ENCODE measurements at regions not wholly inside any gene's neighbourhood (a gene's known extent, or its start where the extent isn't known, plus 50 kb on each side); places are given as distances from the start of the nearest gene placed in this dataset.

GRCh38 chr7:18262058-18262457, 233.5 kb upstream of the HDAC9 start:
- no peak for DNase-seq

DNA sequence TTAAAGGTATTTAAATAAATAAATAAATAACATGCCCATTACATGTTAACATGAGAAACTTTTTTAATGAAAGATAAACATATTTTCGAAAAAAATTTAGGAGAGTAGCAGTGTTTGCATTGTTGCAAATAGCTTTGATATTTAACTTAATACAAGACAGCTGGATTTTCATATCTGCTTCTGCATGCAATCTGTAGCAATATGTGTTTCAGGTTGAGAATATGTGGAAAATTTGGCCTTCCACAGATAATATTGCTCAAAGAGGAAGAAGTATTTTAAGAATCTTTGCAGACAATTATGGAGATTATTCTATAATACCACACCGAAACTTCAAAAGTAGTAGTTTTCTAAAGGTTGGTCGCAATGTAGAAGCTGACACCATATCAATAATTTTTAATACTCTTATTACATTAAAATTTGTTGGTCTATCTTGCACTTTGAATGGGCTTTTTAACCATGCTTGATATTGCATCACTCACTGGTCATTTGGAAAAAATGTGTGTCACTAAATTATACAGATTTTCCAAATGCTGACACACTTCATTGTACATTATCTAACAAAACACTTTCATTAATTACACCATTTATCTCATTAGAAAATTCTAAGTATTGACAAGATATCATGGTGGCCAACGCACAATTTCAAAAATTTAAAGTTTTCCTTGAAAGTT, 229.8 kb upstream of the HDAC9 start:
- no peak for DNase-seq

DNA sequence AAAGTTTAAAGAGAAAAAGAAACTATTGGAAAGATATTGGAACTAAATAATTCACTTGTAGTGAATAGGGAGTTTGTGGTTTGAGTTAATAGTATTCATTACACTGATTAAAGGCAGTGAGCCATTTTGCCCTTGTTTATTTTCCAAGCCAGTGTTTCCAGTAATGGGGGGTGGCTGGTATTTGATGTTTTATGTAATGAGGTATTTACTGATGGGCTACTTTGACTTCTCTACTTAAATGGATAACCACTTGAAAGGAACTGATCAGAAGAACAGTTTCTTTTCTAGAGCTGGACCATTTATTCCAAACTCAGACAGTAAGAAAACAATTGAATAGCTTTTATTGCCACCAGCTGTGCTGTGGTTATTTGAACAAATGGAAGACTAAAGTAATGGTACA, 227.0 kb upstream of the HDAC9 start:
- DNase-seq = no peak

- DNase-seq = no peak
Measured at GRCh38 chr7:18276380-18276779, 219.2 kb upstream of the HDAC9 start.

- no peak for DNase-seq
Measured at GRCh38 chr7:18278316-18278715, 217.2 kb upstream of the HDAC9 start.

GRCh38 chr7:18283045-18283444, 212.5 kb upstream of the HDAC9 start:
- no peak for DNase-seq

GRCh38 chr7:18287482-18287881, 208.1 kb upstream of the HDAC9 start:
- DNase-seq = no peak

DNA sequence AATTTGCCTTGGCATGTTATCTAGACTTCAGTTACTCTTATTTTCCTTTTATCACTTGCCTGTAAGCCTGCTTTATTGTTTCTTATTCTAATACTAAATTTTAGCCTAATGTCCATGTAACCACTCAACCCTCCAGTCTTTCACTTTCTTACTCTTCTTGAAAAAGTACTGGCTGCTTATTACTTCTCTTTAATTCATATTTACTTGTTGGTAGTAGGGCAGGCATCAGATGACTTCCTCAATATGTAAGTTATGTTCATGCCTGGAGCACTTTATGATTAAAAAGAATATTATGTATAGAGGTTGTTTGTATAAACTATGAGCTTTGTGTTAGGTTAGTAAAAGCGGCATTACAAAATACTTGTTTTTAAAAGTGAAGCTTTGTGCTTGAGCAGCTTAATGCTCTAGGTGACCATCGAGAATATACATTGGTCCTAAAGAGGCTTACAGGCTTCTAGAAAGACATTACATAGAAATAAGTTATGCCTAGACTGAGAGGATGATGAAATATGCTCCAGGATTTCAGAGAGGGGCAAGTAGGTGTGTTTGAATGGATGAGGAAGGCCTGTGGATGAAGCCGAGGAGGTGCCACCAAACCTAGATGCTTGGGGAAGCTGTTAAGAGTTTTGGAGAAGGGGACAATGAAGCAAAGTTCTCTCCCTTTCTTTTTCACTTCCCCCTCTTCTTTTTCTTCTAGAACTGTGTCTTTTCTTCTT, 207.1 kb upstream of the HDAC9 start:
- DNase-seq = no peak

- no peak for DNase-seq
Measured at GRCh38 chr7:18289788-18290187, 205.8 kb upstream of the HDAC9 start.

DNA sequence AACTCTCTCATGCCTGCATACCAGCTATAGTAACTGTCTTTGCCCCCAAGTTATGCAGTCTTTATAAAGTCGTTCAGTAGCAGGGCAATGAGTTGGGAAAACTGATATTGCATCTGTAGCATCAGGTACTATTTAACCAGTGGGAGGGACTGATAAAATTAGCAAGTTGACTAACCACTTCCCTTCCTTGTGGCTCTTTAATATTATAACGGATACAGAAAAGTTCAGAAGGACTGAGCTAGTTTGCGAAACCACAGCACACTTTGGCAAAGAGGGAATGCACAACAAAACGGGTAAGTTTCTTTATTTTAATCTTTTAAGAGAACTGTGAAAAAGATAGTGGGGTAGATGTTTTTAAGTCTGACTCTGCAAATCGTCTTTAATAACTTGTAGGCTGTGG, 205.3 kb upstream of the HDAC9 start:
- DNase-seq = no peak

DNA sequence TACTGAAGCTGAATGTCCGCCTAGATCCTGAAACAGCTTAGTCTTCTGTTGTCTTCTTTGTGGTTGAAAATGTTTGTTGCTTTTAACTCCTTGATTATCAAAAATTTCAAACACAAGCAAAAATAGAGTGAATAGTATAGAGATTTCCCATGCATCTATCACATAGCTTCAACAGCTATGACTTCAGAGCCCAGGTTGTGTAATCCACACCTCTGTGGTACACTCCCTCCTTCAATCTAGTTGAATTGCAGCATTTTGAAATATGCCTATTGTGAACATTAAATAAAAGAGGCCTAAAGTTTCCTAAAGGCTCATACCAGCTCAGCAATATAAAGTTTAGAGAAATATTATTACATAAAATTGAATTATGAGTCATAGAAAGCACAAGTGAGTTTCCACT, 204.7 kb upstream of the HDAC9 start:
- DNase-seq = no peak

- no peak for DNase-seq
Measured at GRCh38 chr7:18292584-18292983, 203.0 kb upstream of the HDAC9 start.

- no peak for DNase-seq
Measured at GRCh38 chr7:18293759-18294158, 201.8 kb upstream of the HDAC9 start.

GRCh38 chr7:18294411-18294810, 201.1 kb upstream of the HDAC9 start:
- DNase-seq = no peak

- DNase-seq = no peak
Measured at GRCh38 chr7:18295781-18296423, 199.6 kb upstream of the HDAC9 start.

DNA sequence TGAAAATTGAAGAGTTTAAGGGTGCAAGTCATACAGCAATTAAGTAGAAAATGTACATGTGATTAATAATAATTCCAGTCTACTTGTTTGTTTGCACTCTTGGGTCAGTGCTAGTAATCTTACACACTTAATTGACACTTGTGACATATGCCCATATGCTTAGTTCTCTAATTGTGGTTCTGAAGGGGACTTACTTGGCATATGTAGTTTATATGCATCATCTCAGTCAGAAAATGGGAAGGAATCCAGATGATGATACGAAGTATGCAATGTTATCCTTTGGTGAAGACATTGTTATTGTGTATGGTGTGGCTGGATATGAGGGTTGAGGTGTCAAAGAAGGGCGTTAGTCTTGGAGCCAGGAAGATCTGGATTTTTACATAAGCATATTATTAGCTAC, 193.5 kb upstream of the HDAC9 start:
- DNase-seq = no peak

DNA sequence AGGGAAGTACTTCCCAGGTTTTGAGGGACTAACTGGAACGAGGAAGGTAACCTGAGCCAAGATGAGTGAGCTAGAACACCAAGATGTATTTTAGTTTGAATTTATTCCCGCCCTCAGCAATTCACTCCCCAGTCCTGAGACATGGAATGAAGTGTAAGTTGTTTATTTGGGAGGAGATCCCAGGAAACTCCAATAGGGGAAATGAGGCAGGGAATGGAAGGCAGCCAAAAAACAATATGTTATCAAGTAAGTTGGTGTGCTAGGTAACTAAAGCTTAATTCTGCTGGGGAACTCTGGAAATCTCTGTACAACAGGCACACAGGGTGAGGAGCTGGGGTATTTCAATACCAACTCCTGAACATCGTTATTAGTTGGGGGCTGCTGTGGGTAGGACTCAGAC, 189.7 kb upstream of the HDAC9 start:
- no peak for DNase-seq

GRCh38 chr7:18306696-18307095, 188.9 kb upstream of the HDAC9 start:
- DNase-seq = no peak

DNA sequence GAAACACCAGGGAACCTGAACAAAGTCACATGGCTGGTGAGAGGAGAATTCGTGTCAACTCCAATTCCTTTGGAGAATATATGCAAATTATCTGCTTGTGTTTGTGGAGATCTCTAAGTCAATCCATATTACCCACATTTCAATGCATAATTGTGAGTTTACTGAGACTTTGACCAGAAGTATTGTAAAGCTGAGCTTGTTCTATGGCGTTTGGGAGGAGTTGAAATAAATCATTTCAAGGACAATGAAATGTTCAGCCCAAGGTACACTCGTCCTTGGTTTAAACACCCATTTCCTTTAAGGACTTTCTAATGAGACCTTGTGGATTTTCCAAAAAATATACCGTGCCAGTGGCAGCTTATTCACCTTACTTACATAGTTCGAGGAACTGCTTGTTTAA, 186.6 kb upstream of the HDAC9 start:
- no peak for DNase-seq

- DNase-seq = no peak
Measured at GRCh38 chr7:18312482-18312881, 183.1 kb upstream of the HDAC9 start.

DNA sequence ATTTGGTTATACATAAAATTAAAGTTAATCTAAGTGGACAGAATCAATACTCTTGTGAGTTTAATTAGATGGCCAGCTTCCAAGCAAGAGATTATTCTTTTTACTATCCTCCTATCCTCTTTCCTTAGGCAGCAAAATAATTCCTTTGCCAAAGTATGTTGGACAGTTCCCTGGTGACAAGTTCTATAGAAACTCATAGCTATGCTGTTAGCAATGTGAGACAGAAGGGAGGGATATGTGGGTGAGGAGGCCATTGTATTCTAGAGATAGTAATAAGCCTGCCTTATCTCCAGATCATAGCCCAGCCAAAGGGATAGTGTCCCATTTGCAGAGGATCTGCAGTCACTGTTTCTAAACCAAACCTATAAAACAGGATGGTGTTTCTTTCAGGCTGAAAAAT, 181.6 kb upstream of the HDAC9 start:
- DNase-seq = no peak

DNA sequence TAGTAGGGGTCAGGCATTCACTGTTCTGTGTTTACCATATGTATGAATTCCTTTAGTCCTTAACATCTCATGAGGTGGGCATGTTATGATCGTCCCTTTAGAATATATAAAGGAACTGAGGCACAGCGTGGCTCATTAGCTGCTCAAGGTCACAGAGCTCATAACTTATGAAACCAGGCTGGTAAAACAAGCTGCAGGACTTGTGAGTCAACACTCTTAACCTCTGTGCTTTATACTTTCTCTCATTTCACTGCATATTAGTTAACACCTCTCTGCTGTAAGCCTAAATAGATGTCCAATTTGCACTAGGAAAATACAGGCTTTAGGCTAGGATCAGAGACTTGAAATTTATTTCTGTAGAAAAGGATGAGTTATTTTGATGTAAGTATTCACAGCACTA, 180.3 kb upstream of the HDAC9 start:
- DNase-seq = no peak

GRCh38 chr7:18317941-18318340, 177.6 kb upstream of the HDAC9 start:
- DNase-seq = peak; percentile 15

- DNase-seq = peak; percentile 8
Measured at GRCh38 chr7:18320422-18320821, 175.1 kb upstream of the HDAC9 start.
